Breast epithelium (tissue), 3 donors: ENCODE measurements at regions not wholly inside any gene's neighbourhood (a gene's known extent, or its start where the extent isn't known, plus 50 kb on each side); places are given as distances from the start of the nearest gene placed in this dataset.

Experiments used
- CTCF ChIP-seq, 3 donors: fragments of 450-650 bp; IDR thresholded peaks; one replicate each; pipeline ENCODE4 v1.5.1; 2016 to 2017; ENCODE audit warnings: antibody characterized with exemption in 3 of 3, mild to moderate bottlenecking in 3 of 3, moderate library complexity in 3 of 3
- POLR2A ChIP-seq: fragments of 450-650 bp; IDR thresholded peaks from one replicate; pipeline ENCODE4 v1.6.1; 2016; ENCODE audit warnings: antibody characterized with exemption, mild to moderate bottlenecking, moderate library complexity

GRCh38 chr3:72678380-72678779, 169.9 kb downstream of the SHQ1 start:
- TF ChIP-seq CTCF (IDR thresholded peaks at IDR 0.05), result no peak
- no peak for TF ChIP-seq POLR2A
